NCI-H1105 (cell line): ENCODE measurements at regions not wholly inside any gene's neighbourhood (a gene's known extent, or its start where the extent isn't known, plus 50 kb on each side); places are given as distances from the start of the nearest gene placed in this dataset.

Source experiments
- DNase-seq: peaks from one replicate; lab custom pipeline; 2025; lab: John Stamatoyannopoulos, UW

GRCh38 chr20:61049684-61050083 lies 202.4 kb upstream of the CDH4 start:
- DNase-seq: no peak

GRCh38 chr20:61050336-61050890 lies 201.6 kb upstream of the CDH4 start:
- no peak for DNase-seq

- no peak for DNase-seq
Observed at GRCh38 chr20:61052195-61052750, 199.8 kb upstream of the CDH4 start.

GRCh38 chr20:61052776-61053442 lies 199.2 kb upstream of the CDH4 start:
- no peak for DNase-seq

GRCh38 chr20:61053487-61053886 lies 198.6 kb upstream of the CDH4 start:
- DNase-seq: no peak

- DNase-seq: no peak
Observed at GRCh38 chr20:61053889-61054288, 198.2 kb upstream of the CDH4 start.

- no peak for DNase-seq
Observed at GRCh38 chr20:61054411-61054810, 197.7 kb upstream of the CDH4 start.

- no peak for DNase-seq
Observed at GRCh38 chr20:61055180-61056010, 196.7 kb upstream of the CDH4 start.

GRCh38 chr20:61056116-61056515 lies 195.9 kb upstream of the CDH4 start:
- no peak for DNase-seq

- DNase-seq: no peak
Observed at GRCh38 chr20:61056627-61057442, 195.2 kb upstream of the CDH4 start.

GRCh38 chr20:61057443-61058121 lies 194.5 kb upstream of the CDH4 start:
- DNase-seq: no peak

GRCh38 chr20:61061981-61062380 lies 190.1 kb upstream of the CDH4 start:
- no peak for DNase-seq

GRCh38 chr20:61065853-61066252 lies 186.2 kb upstream of the CDH4 start:
- DNase-seq: no peak

- DNase-seq: no peak
Observed at GRCh38 chr20:61066526-61066925, 185.5 kb upstream of the CDH4 start.

- no peak for DNase-seq
Observed at GRCh38 chr20:61067221-61067620, 184.8 kb upstream of the CDH4 start.

GRCh38 chr20:61072398-61072797 lies 179.7 kb upstream of the CDH4 start:
- DNase-seq: no peak

- no peak for DNase-seq
Observed at GRCh38 chr20:61073376-61073775, 178.7 kb upstream of the CDH4 start.

- DNase-seq: no peak
Observed at GRCh38 chr20:61082720-61083119, 169.3 kb upstream of the CDH4 start.

GRCh38 chr20:61083431-61083830 lies 168.6 kb upstream of the CDH4 start:
- DNase-seq: no peak

- no peak for DNase-seq
Observed at GRCh38 chr20:61086031-61086430, 166.0 kb upstream of the CDH4 start.

GRCh38 chr20:61090541-61090940 lies 161.5 kb upstream of the CDH4 start:
- no peak for DNase-seq
